ENCODE measurements at regions not wholly inside any gene's neighbourhood (a gene's known extent, or its start where the extent isn't known, plus 50 kb on each side); places are given as distances from the start of the nearest gene placed in this dataset.

DNA sequence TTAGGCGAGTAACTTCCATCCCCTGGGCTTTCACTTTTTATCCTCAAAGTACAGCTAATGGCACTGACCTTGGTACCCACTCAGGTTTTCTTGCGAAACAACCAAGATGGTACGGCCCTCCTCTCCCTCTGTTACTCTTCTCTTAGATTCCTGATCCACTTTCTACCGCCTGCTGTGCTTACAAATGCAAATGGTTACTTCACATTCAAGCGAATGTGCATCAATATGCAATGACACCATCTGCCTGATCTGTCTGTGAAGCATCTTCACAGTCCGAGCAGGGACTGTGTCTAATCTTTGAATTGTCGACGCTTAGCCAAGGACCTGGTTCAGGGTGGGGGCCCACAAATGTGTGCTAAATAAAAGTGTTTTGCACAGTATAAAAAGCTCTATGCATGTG lies 112.2 kb downstream of the TRIB2 start:
- Histone ChIP-seq H3K36me3 (ENCODE audit: low read length) (no peaks in the 10 kb centered on the region), H3K79me2 (ENCODE audit: insufficient read depth, low read length) (no peaks in the 10 kb centered on the region), H4K20me1 (ENCODE audit: low read depth, low read length) (no peaks in the 10 kb centered on the region), H3K4me3 (ENCODE audit: insufficient read depth, low read length, poor library complexity, severe bottlenecking) (no peak overlapping the region), H3F3A (ENCODE audit: insufficient read depth) (no peaks in the 10 kb centered on the region), H3K9me3 (ENCODE audit: insufficient read depth, low read length) (no peaks in the 10 kb centered on the region), H2AFZ (ENCODE audit: low read depth, low read length, severe bottlenecking) (no peak overlapping the region), H3K27me3 (ENCODE audit: low read length) (no peaks in the 10 kb centered on the region), H3K4me2 (ENCODE audit: low read depth, low read length, poor library complexity, severe bottlenecking) (no peak overlapping the region), H3K9me2 (replicated peaks; ENCODE audit: insufficient read depth, low read length) (no peaks in the 10 kb centered on the region), H3K27ac (ENCODE audit: low read depth, low read length) (no peak overlapping the region), H3K9ac (ENCODE audit: low read length) (no peak overlapping the region)
- TF ChIP-seq, protein P1, sequence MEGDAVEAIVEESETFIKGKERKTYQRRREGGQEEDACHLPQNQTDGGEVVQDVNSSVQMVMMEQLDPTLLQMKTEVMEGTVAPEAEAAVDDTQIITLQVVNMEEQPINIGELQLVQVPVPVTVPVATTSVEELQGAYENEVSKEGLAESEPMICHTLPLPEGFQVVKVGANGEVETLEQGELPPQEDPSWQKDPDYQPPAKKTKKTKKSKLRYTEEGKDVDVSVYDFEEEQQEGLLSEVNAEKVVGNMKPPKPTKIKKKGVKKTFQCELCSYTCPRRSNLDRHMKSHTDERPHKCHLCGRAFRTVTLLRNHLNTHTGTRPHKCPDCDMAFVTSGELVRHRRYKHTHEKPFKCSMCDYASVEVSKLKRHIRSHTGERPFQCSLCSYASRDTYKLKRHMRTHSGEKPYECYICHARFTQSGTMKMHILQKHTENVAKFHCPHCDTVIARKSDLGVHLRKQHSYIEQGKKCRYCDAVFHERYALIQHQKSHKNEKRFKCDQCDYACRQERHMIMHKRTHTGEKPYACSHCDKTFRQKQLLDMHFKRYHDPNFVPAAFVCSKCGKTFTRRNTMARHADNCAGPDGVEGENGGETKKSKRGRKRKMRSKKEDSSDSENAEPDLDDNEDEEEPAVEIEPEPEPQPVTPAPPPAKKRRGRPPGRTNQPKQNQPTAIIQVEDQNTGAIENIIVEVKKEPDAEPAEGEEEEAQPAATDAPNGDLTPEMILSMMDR (IDR thresholded peaks at IDR 0.05; ENCODE audit: insufficient read depth, low read length, poor library complexity, severe bottlenecking) = no peak
- no peak for TF ChIP-seq EZH2phosphoT487 (conservative IDR thresholded peaks at IDR 0.05; ENCODE audit: low read length)

GRCh38 chr2:12831016-12831415 lies 114.3 kb downstream of the TRIB2 start:
- H3F3A ChIP-seq (ENCODE audit: insufficient read depth) = no peaks in the 10 kb centered on the region
- H3K27me3 ChIP-seq (ENCODE audit: low read length) = no peaks in the 10 kb centered on the region
- H3K27ac ChIP-seq (ENCODE audit: low read depth, low read length) = no peak overlapping the region
- no peak overlapping the region for H3K9ac ChIP-seq (ENCODE audit: low read length)
- H3K79me2 ChIP-seq (ENCODE audit: insufficient read depth, low read length) = no peaks in the 10 kb centered on the region
- H3K4me2 ChIP-seq (ENCODE audit: low read depth, low read length, poor library complexity, severe bottlenecking) = no peak overlapping the region
- no peak overlapping the region for H2AFZ ChIP-seq (ENCODE audit: low read depth, low read length, severe bottlenecking)
- no peaks in the 10 kb centered on the region for H4K20me1 ChIP-seq (ENCODE audit: low read depth, low read length)
- no peak for TF ChIP-seq EZH2phosphoT487 (conservative IDR thresholded peaks at IDR 0.05; ENCODE audit: low read length)
- TF ChIP-seq, protein P1 (IDR thresholded peaks at IDR 0.05; ENCODE audit: insufficient read depth, low read length, poor library complexity, severe bottlenecking) = no peak
- no peaks in the 10 kb centered on the region for H3K36me3 ChIP-seq (ENCODE audit: low read length)
- H3K9me2 ChIP-seq (replicated peaks; ENCODE audit: insufficient read depth, low read length) = no peaks in the 10 kb centered on the region
- no peaks in the 10 kb centered on the region for H3K9me3 ChIP-seq (ENCODE audit: insufficient read depth, low read length)
- no peak overlapping the region for H3K4me3 ChIP-seq (ENCODE audit: insufficient read depth, low read length, poor library complexity, severe bottlenecking)

- no peak overlapping the region for H2AFZ ChIP-seq (ENCODE audit: low read depth, low read length, severe bottlenecking)
- no peak overlapping the region for H3K4me2 ChIP-seq (ENCODE audit: low read depth, low read length, poor library complexity, severe bottlenecking)
- H4K20me1 ChIP-seq (ENCODE audit: low read depth, low read length) = no peaks in the 10 kb centered on the region
- H3K27ac ChIP-seq (ENCODE audit: low read depth, low read length) = no peak overlapping the region
- H3K36me3 ChIP-seq (ENCODE audit: low read length) = no peaks in the 10 kb centered on the region
- no peaks in the 10 kb centered on the region for H3F3A ChIP-seq (ENCODE audit: insufficient read depth)
- H3K79me2 ChIP-seq (ENCODE audit: insufficient read depth, low read length) = no peaks in the 10 kb centered on the region
- H3K9me3 ChIP-seq (ENCODE audit: insufficient read depth, low read length) = no peaks in the 10 kb centered on the region
- H3K27me3 ChIP-seq (ENCODE audit: low read length) = no peaks in the 10 kb centered on the region
- no peak for TF ChIP-seq EZH2phosphoT487 (conservative IDR thresholded peaks at IDR 0.05; ENCODE audit: low read length)
- TF ChIP-seq, protein P1 (IDR thresholded peaks at IDR 0.05; ENCODE audit: insufficient read depth, low read length, poor library complexity, severe bottlenecking) = no peak
- H3K9me2 ChIP-seq (replicated peaks; ENCODE audit: insufficient read depth, low read length) = no peaks in the 10 kb centered on the region
- H3K9ac ChIP-seq (ENCODE audit: low read length) = no peak overlapping the region
- no peak overlapping the region for H3K4me3 ChIP-seq (ENCODE audit: insufficient read depth, low read length, poor library complexity, severe bottlenecking)
These were observed 117.5 kb downstream of the TRIB2 start for GRCh38 chr2:12834239-12834638.
